GM23338 (cell line): ENCODE measurements at regions not wholly inside any gene's neighbourhood (a gene's known extent, or its start where the extent isn't known, plus 50 kb on each side); places are given as distances from the start of the nearest gene placed in this dataset.

Experiments used
- ATAC-seq: fragments of 200-7000 bp; cut with Tn5 transposase; 3 replicates; pipeline ENCODE4 v1.9.1; 2020
- DNase-seq: peaks from one replicate; pipeline ENCODE4 v3.0.0-alpha.2; 2015; ENCODE audit warnings: low spot score
- H2AFZ ChIP-seq: fragments of 200-600 bp; sonication (generic); 2 replicates; pipeline ENCODE4 v1.8.0; 2016; ENCODE audit warnings: antibody characterized with exemption, mild to moderate bottlenecking, moderate library complexity
- H3F3A ChIP-seq: fragments of 200-600 bp; sonication (generic); replicated peaks from 2 replicates; pipeline ENCODE4 v1.8.0; 2017; ENCODE audit warnings: antibody characterized with exemption, mixed run types, low read depth
- H3K27ac ChIP-seq: fragments of 200-600 bp; sonication (generic); 2 replicates; pipeline ENCODE4 v1.6.1; 2016; ENCODE audit warnings: low read depth
- H3K27me3 ChIP-seq: fragments of 200-600 bp; sonication (generic); 2 replicates; pipeline ENCODE4 v1.8.0; 2016; ENCODE audit warnings: mild to moderate bottlenecking, mixed run types, moderate library complexity; ENCODE audit not compliant: insufficient read depth
- H3K36me3 ChIP-seq: fragments of 200-600 bp; sonication (generic); 2 replicates; pipeline ENCODE4 v1.8.0; 2016; ENCODE audit warnings: mild to moderate bottlenecking; ENCODE audit not compliant: insufficient read depth
- H3K4me1 ChIP-seq: fragments of 200-600 bp; sonication (generic); 2 replicates; pipeline ENCODE4 v1.8.0; 2016; ENCODE audit warnings: mild to moderate bottlenecking, moderate library complexity; ENCODE audit not compliant: insufficient read depth
- H3K4me2 ChIP-seq: fragments of 200-600 bp; sonication (generic); 2 replicates; pipeline ENCODE4 v1.7.1; 2017; ENCODE audit warnings: mixed run types
- H3K4me3 ChIP-seq: fragments of 200-600 bp; sonication (generic); 2 replicates; pipeline ENCODE4 v1.6.1; 2016; ENCODE audit warnings: mixed run types
- H3K79me2 ChIP-seq: fragments of 200-600 bp; sonication (generic); replicated peaks from 2 replicates; pipeline ENCODE4 v1.8.0; 2017; ENCODE audit warnings: mild to moderate bottlenecking; ENCODE audit not compliant: insufficient read depth
- H3K9me2 ChIP-seq: fragments of 200-600 bp; sonication (generic); 2 replicates; pipeline ENCODE4 v1.8.0; 2017; ENCODE audit not compliant: insufficient read depth
- H4K20me1 ChIP-seq: fragments of 200-600 bp; sonication (generic); replicated peaks from 2 replicates; pipeline ENCODE4 v1.8.0; 2017; ENCODE audit warnings: mild to moderate bottlenecking; ENCODE audit not compliant: insufficient read depth
- H3K27ac Mint-ChIP-seq: 2 replicates; pipeline ENCODE4 v1.8.0; 2020; ENCODE audit warnings: inconsistent platforms, mild to moderate bottlenecking, moderate library complexity, mixed read lengths
- H3K27me3 Mint-ChIP-seq: 3 replicates; pipeline ENCODE4 v1.8.0; 2022; ENCODE audit warnings: low read depth, mild to moderate bottlenecking, moderate library complexity, mixed read lengths, inconsistent platforms; ENCODE audit not compliant: insufficient read depth, poor library complexity
- H3K36me3 Mint-ChIP-seq: 3 replicates; pipeline ENCODE4 v1.8.0; 2021; ENCODE audit warnings: low read depth, mild to moderate bottlenecking, inconsistent platforms, moderate library complexity, mixed read lengths
- H3K4me1 Mint-ChIP-seq: 3 replicates; pipeline ENCODE4 v1.8.0; 2020; ENCODE audit warnings: mild to moderate bottlenecking, inconsistent platforms, mixed read lengths
- H3K4me3 Mint-ChIP-seq: 3 replicates; pipeline ENCODE4 v1.8.0; 2021; ENCODE audit warnings: moderate library complexity, mild to moderate bottlenecking, inconsistent platforms, mixed read lengths
- H3K9me3 Mint-ChIP-seq: 3 replicates; pipeline ENCODE4 v1.8.0; 2020; ENCODE audit warnings: moderate library complexity, mild to moderate bottlenecking, inconsistent platforms, mixed read lengths
- CREB1 ChIP-seq: fragments of 250-450 bp; sonication (Bioruptor Pico); IDR thresholded peaks from 2 replicates; pipeline ENCODE4 v1.5.0; 2020; ENCODE audit warnings: low read depth, mild to moderate bottlenecking, moderate library complexity
- ETS1 ChIP-seq: IDR thresholded peaks from 2 replicates; pipeline ENCODE4 v1.6.1; 2016; ENCODE audit warnings: antibody characterized with exemption
- EZH2 ChIP-seq: fragments of 200-600 bp; sonication (generic); IDR thresholded peaks from one replicate; pipeline ENCODE4 v1.8.0; 2017; ENCODE audit warnings: antibody characterized with exemption, mild to moderate bottlenecking, low read depth; ENCODE audit not compliant: unreplicated experiment
- EZH2phosphoT487 ChIP-seq: fragments of 200-600 bp; sonication (generic); IDR thresholded peaks from one replicate; pipeline ENCODE4 v1.8.1; 2018; ENCODE audit warnings: antibody characterized with exemption; ENCODE audit not compliant: unreplicated experiment
- JUNB ChIP-seq: IDR thresholded peaks from one replicate; pipeline ENCODE4 v1.6.1; 2016; ENCODE audit warnings: antibody characterized with exemption; ENCODE audit not compliant: unreplicated experiment
- NANOG ChIP-seq: IDR thresholded peaks from 2 replicates; pipeline ENCODE4 v1.6.1; 2016; ENCODE audit warnings: antibody characterized with exemption, borderline replicate concordance
- ZNF114 ChIP-seq: fragments of 250-450 bp; sonication (Bioruptor Pico); IDR thresholded peaks from 2 replicates; pipeline ENCODE4 v1.5.0; 2020; ENCODE audit warnings: mild to moderate bottlenecking, moderate library complexity
- TF ChIP-seq, protein P1 (sequence below): IDR thresholded peaks from one replicate; pipeline ENCODE4 v1.6.1; 2018; ENCODE audit warnings: antibody characterized with exemption; ENCODE audit not compliant: unreplicated experiment

- no peak overlapping the region for H3K4me3 Mint-ChIP-seq
- H3K4me1 Mint-ChIP-seq: no peaks in the 10 kb centered on the region
- no peaks in the 10 kb centered on the region for H3F3A ChIP-seq
- H3K4me3 ChIP-seq: no peak overlapping the region
- no peak overlapping the region for H3K4me2 ChIP-seq
- no peak overlapping the region for H3K27ac Mint-ChIP-seq
- no peaks in the 10 kb centered on the region for H3K36me3 Mint-ChIP-seq
- H3K27ac ChIP-seq: no peak overlapping the region
- no peaks in the 10 kb centered on the region for H3K36me3 ChIP-seq
- H3K9me3 Mint-ChIP-seq: no peaks in the 10 kb centered on the region; the same call in 2 of the 3 replicates
- ATAC-seq: no peak
- H4K20me1 ChIP-seq: no peaks in the 10 kb centered on the region
- no peaks in the 10 kb centered on the region for H3K4me1 ChIP-seq
- H3K79me2 ChIP-seq: no peaks in the 10 kb centered on the region
- no peaks in the 10 kb centered on the region for H3K9me2 ChIP-seq
- peaks cover 1% of the 10 kb centered on the region for H3K27me3 Mint-ChIP-seq
- TF ChIP-seq ZNF114 (CRISPR knock-in tag) (no peak), CREB1 (CRISPR knock-in tag) (no peak), EZH2phosphoT487 (no peak), JUNB (no peak), ETS1 (no peak), EZH2 (no peak)
- TF ChIP-seq, protein P1, sequence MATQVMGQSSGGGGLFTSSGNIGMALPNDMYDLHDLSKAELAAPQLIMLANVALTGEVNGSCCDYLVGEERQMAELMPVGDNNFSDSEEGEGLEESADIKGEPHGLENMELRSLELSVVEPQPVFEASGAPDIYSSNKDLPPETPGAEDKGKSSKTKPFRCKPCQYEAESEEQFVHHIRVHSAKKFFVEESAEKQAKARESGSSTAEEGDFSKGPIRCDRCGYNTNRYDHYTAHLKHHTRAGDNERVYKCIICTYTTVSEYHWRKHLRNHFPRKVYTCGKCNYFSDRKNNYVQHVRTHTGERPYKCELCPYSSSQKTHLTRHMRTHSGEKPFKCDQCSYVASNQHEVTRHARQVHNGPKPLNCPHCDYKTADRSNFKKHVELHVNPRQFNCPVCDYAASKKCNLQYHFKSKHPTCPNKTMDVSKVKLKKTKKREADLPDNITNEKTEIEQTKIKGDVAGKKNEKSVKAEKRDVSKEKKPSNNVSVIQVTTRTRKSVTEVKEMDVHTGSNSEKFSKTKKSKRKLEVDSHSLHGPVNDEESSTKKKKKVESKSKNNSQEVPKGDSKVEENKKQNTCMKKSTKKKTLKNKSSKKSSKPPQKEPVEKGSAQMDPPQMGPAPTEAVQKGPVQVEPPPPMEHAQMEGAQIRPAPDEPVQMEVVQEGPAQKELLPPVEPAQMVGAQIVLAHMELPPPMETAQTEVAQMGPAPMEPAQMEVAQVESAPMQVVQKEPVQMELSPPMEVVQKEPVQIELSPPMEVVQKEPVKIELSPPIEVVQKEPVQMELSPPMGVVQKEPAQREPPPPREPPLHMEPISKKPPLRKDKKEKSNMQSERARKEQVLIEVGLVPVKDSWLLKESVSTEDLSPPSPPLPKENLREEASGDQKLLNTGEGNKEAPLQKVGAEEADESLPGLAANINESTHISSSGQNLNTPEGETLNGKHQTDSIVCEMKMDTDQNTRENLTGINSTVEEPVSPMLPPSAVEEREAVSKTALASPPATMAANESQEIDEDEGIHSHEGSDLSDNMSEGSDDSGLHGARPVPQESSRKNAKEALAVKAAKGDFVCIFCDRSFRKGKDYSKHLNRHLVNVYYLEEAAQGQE: no peak
- no peaks in the 10 kb centered on the region for H3K27me3 ChIP-seq
- no peak overlapping the region for H2AFZ ChIP-seq
- no peak for DNase-seq
Measured at GRCh38 chr16:11460820-11461594, 115.7 kb downstream of the RMI2 start.

DNA sequence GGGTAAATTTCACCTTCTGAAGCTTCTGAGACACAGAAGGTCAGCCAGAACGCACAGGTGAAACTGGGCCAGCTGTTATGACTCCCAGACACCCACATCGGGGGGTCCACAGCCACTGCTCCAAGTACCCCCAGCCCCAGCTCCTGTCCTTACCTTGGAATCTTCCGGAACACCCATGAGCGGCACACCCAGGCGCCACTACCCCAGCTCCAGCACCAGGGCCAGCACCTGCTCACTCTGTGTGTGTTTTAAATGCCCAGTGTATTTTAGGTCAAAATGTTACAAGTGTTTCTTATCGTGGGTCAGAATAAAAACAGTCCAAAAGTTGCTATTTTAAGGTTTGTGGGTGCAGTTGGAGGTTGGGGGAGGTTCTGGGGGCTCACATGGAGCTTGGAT, 116.3 kb downstream of the RMI2 start:
- Histone ChIP-seq H3F3A (no peaks in the 10 kb centered on the region), H4K20me1 (no peaks in the 10 kb centered on the region), H3K4me2 (no peak overlapping the region), H3K27ac (no peak overlapping the region), H3K9me2 (no peaks in the 10 kb centered on the region), H3K4me1 (no peaks in the 10 kb centered on the region), H3K36me3 (no peaks in the 10 kb centered on the region), H3K79me2 (no peaks in the 10 kb centered on the region), H3K4me3 (no peak overlapping the region), H2AFZ (no peak overlapping the region), H3K27me3 (no peaks in the 10 kb centered on the region)
- TF ChIP-seq ZNF114 (CRISPR knock-in tag): no peak
- no peak for TF ChIP-seq NANOG
- no peak for TF ChIP-seq JUNB
- ATAC-seq (no peak), DNase-seq (no peak)
- no peaks in the 10 kb centered on the region; the same call in 2 of the 3 replicates for H3K9me3 Mint-ChIP-seq
- no peak overlapping the region for H3K4me3 Mint-ChIP-seq
- peaks cover 1% of the 10 kb centered on the region for H3K27me3 Mint-ChIP-seq
- H3K27ac Mint-ChIP-seq: no peak overlapping the region
- no peaks in the 10 kb centered on the region for H3K36me3 Mint-ChIP-seq
- H3K4me1 Mint-ChIP-seq: no peaks in the 10 kb centered on the region
